ENCODE measurements at regions not wholly inside any gene's neighbourhood (a gene's known extent, or its start where the extent isn't known, plus 50 kb on each side); places are given as distances from the start of the nearest gene placed in this dataset.

- H3K27ac ChIP-seq (replicated peaks): no peak overlapping the region
- TF ChIP-seq POLR2AphosphoS5 (IDR thresholded peaks at IDR 0.05; ENCODE audit: low read depth) (no peak), REST (IDR thresholded peaks at IDR 0.05; ENCODE audit: insufficient replicate concordance, low read depth) (no peak), SPI1 (IDR thresholded peaks at IDR 0.05; ENCODE audit: borderline replicate concordance, low read depth) (no peak), CTCF (IDR thresholded peaks at IDR 0.05; ENCODE audit: insufficient read depth, low read length) (no peak), GABPA (IDR thresholded peaks at IDR 0.05; ENCODE audit: low read depth) (no peak)
- peaks cover 20% of the 10 kb centered on the region for H3K27me3 ChIP-seq (ENCODE audit: insufficient read depth, poor library complexity, severe bottlenecking)
- DNase-seq (ENCODE audit: low read depth in 1 of 2, low spot score in 1 of 2): no peak
- H3K4me3 ChIP-seq (replicated peaks; ENCODE audit: insufficient read depth, low read length): no peak overlapping the region
These were observed 224.9 kb upstream of the TOPAZ1 start for GRCh38 chr3:44016818-44017217.

GRCh38 chr3:44018926-44019325 lies 222.8 kb upstream of the TOPAZ1 start:
- no peak for DNase-seq (ENCODE audit: low read depth in 1 of 2, low spot score in 1 of 2)
- H3K27me3 ChIP-seq (ENCODE audit: insufficient read depth, poor library complexity, severe bottlenecking): peaks cover 34% of the 10 kb centered on the region
- TF ChIP-seq GABPA (IDR thresholded peaks at IDR 0.05; ENCODE audit: low read depth): no peak
- no peak for TF ChIP-seq SPI1 (IDR thresholded peaks at IDR 0.05; ENCODE audit: borderline replicate concordance, low read depth)
- H3K4me3 ChIP-seq (replicated peaks; ENCODE audit: insufficient read depth, low read length): no peak overlapping the region
- H3K27ac ChIP-seq (replicated peaks): no peak overlapping the region

- H3K27ac ChIP-seq (replicated peaks): no peak overlapping the region
- H3K27me3 ChIP-seq (ENCODE audit: insufficient read depth, poor library complexity, severe bottlenecking): peaks cover 41% of the 10 kb centered on the region
- TF ChIP-seq POLR2AphosphoS5 (IDR thresholded peaks at IDR 0.05; ENCODE audit: low read depth) (no peak), REST (IDR thresholded peaks at IDR 0.05; ENCODE audit: insufficient replicate concordance, low read depth) (no peak), SPI1 (IDR thresholded peaks at IDR 0.05; ENCODE audit: borderline replicate concordance, low read depth) (no peak), GABPA (IDR thresholded peaks at IDR 0.05; ENCODE audit: low read depth) (no peak), CTCF (IDR thresholded peaks at IDR 0.05; ENCODE audit: insufficient read depth, low read length) (no peak)
- no peak overlapping the region for H3K4me3 ChIP-seq (replicated peaks; ENCODE audit: insufficient read depth, low read length)
- no peak for DNase-seq (ENCODE audit: low read depth in 1 of 2, low spot score in 1 of 2)
These were observed 221.9 kb upstream of the TOPAZ1 start for GRCh38 chr3:44019736-44020135.

GRCh38 chr3:44020143-44020542 lies 221.5 kb upstream of the TOPAZ1 start:
- Histone ChIP-seq H3K4me3 (replicated peaks; ENCODE audit: insufficient read depth, low read length) (no peak overlapping the region), H3K27ac (replicated peaks) (no peak overlapping the region), H3K27me3 (ENCODE audit: insufficient read depth, poor library complexity, severe bottlenecking) (peaks cover 44% of the 10 kb centered on the region)
- DNase-seq (ENCODE audit: low read depth in 1 of 2, low spot score in 1 of 2): no peak
- TF ChIP-seq REST (IDR thresholded peaks at IDR 0.05; ENCODE audit: insufficient replicate concordance, low read depth): no peak
- no peak for TF ChIP-seq GABPA (IDR thresholded peaks at IDR 0.05; ENCODE audit: low read depth)

Data from HL-60 (cell line).